ENCODE measurements at regions not wholly inside any gene's neighbourhood (a gene's known extent, or its start where the extent isn't known, plus 50 kb on each side); places are given as distances from the start of the nearest gene placed in this dataset.

DNA sequence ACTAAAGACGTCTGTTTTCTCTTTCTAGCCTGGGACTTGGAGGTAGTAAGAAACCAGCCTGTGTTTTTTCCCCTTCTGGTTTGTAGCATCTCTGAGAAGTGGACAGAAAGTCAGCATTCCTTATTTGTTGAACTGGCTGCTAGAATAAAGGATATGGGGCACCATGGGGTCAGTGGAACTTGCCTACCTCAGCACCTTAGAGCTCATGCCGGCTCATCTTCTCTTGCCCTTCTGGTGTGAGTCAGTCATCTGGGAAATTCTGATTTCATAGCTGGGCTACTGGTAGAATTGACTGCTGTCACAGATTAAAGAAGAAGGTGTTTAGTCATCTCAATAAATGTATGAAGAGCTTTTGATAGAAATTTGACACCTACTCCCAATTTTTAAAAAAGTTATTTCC, 202.7 kb upstream of the TOPAZ1 start:
- no peak overlapping the region for H3K4me3 Mint-ChIP-seq
- DNase-seq = no peak
- no peaks in the 10 kb centered on the region for H3K4me1 Mint-ChIP-seq (ENCODE audit: low read depth)
- no peak overlapping the region for H3K27ac Mint-ChIP-seq
- H3K27me3 Mint-ChIP-seq (ENCODE audit: insufficient read depth) = no peaks in the 10 kb centered on the region
- TF ChIP-seq, protein P1, sequence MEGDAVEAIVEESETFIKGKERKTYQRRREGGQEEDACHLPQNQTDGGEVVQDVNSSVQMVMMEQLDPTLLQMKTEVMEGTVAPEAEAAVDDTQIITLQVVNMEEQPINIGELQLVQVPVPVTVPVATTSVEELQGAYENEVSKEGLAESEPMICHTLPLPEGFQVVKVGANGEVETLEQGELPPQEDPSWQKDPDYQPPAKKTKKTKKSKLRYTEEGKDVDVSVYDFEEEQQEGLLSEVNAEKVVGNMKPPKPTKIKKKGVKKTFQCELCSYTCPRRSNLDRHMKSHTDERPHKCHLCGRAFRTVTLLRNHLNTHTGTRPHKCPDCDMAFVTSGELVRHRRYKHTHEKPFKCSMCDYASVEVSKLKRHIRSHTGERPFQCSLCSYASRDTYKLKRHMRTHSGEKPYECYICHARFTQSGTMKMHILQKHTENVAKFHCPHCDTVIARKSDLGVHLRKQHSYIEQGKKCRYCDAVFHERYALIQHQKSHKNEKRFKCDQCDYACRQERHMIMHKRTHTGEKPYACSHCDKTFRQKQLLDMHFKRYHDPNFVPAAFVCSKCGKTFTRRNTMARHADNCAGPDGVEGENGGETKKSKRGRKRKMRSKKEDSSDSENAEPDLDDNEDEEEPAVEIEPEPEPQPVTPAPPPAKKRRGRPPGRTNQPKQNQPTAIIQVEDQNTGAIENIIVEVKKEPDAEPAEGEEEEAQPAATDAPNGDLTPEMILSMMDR (IDR thresholded peaks at IDR 0.05) = no peak
- H3K36me3 Mint-ChIP-seq (ENCODE audit: low read depth) = peaks cover 6% of the 10 kb centered on the region; the same call in 1 of the 2 replicates
- H3K9me3 Mint-ChIP-seq = no peaks in the 10 kb centered on the region

GRCh38 chr3:44041726-44042125, 200.0 kb upstream of the TOPAZ1 start:
- Mint-ChIP-seq H3K4me3 (no peak overlapping the region), H3K27me3 (ENCODE audit: insufficient read depth) (peaks cover 1% of the 10 kb centered on the region; the same call in 1 of the 2 replicates), H3K36me3 (ENCODE audit: low read depth) (peaks cover 11% of the 10 kb centered on the region; the same call in 1 of the 2 replicates), H3K9me3 (no peaks in the 10 kb centered on the region), H3K27ac (no peak overlapping the region), H3K4me1 (ENCODE audit: low read depth) (peaks cover 20% of the 10 kb centered on the region)
- TF ChIP-seq, protein P1 (IDR thresholded peaks at IDR 0.05) = no peak
- no peak for DNase-seq

GRCh38 chr3:44042772-44043171, 198.9 kb upstream of the TOPAZ1 start:
- H3K36me3 Mint-ChIP-seq (ENCODE audit: low read depth) = peaks cover 11% of the 10 kb centered on the region; the same call in 1 of the 2 replicates
- peaks cover 28% of the 10 kb centered on the region for H3K4me1 Mint-ChIP-seq (ENCODE audit: low read depth)
- no peaks in the 10 kb centered on the region for H3K9me3 Mint-ChIP-seq
- no peak for DNase-seq
- TF ChIP-seq, protein P1 (IDR thresholded peaks at IDR 0.05) = no peak
- H3K27ac Mint-ChIP-seq = no peak overlapping the region
- H3K4me3 Mint-ChIP-seq = no peak overlapping the region
- H3K27me3 Mint-ChIP-seq (ENCODE audit: insufficient read depth) = peaks cover 1% of the 10 kb centered on the region; the same call in 1 of the 2 replicates

GRCh38 chr3:44045476-44046275, 196.0 kb upstream of the TOPAZ1 start:
- Mint-ChIP-seq H3K9me3 (no peaks in the 10 kb centered on the region), H3K27ac (peak overlapping the region; percentile 44), H3K36me3 (ENCODE audit: low read depth) (peaks cover 8% of the 10 kb centered on the region; the same call in 1 of the 2 replicates)

GRCh38 chr3:44047796-44048195, 193.9 kb upstream of the TOPAZ1 start:
- H3K27ac Mint-ChIP-seq = peak overlapping the region; percentile 16; the same call in 1 of the 2 replicates

More at GRCh38 chr3:44045476-44046275, 196.0 kb upstream of the TOPAZ1 start:
- peaks cover 1% of the 10 kb centered on the region; the same call in 1 of the 2 replicates for H3K27me3 Mint-ChIP-seq (ENCODE audit: insufficient read depth)
- peak; percentile 32 for DNase-seq
- TF ChIP-seq, protein P1 (IDR thresholded peaks at IDR 0.05) = no peak
- peak overlapping the region; percentile 7; the same call in 1 of the 2 replicates for H3K4me3 Mint-ChIP-seq
- H3K4me1 Mint-ChIP-seq (ENCODE audit: low read depth) = peaks cover 45% of the 10 kb centered on the region

More at GRCh38 chr3:44047796-44048195, 193.9 kb upstream of the TOPAZ1 start:
- Mint-ChIP-seq H3K4me1 (ENCODE audit: low read depth) (peaks cover 45% of the 10 kb centered on the region), H3K9me3 (no peaks in the 10 kb centered on the region), H3K36me3 (ENCODE audit: low read depth) (peaks cover 19% of the 10 kb centered on the region; the same call in 1 of the 2 replicates), H3K27me3 (ENCODE audit: insufficient read depth) (peaks cover 1% of the 10 kb centered on the region; the same call in 1 of the 2 replicates), H3K4me3 (no peak overlapping the region)
- TF ChIP-seq, protein P1 (IDR thresholded peaks at IDR 0.05) = no peak
- no peak for DNase-seq
